DOHH2 (cell line): ENCODE measurements at regions not wholly inside any gene's neighbourhood (a gene's known extent, or its start where the extent isn't known, plus 50 kb on each side); places are given as distances from the start of the nearest gene placed in this dataset.

ENCODE experiments used
- H3F3A ChIP-seq: fragments of 200-600 bp; sonication (generic), shearing (Covaris generic); 2 replicates; pipeline ENCODE4 v1.6.0; 2016; ENCODE audit warnings: antibody characterized with exemption, mild to moderate bottlenecking; ENCODE audit not compliant: control insufficient read depth, insufficient read depth
- H3K27ac ChIP-seq: fragments of 200-600 bp; sonication (generic); 2 replicates; pipeline ENCODE4 v1.5.1; 2014; ENCODE audit warnings: low read depth, mild to moderate bottlenecking, low read length, moderate library complexity
- H3K27me3 ChIP-seq: fragments of 200-600 bp; sonication (generic); 2 replicates; pipeline ENCODE4 v1.6.1; 2014; ENCODE audit warnings: mild to moderate bottlenecking, low read length, mixed read lengths; ENCODE audit not compliant: control insufficient read depth
- H3K36me3 ChIP-seq: fragments of 200-600 bp; sonication (generic); 2 replicates; pipeline ENCODE4 v1.6.1; 2014; ENCODE audit warnings: mild to moderate bottlenecking, low read length, moderate library complexity, mixed read lengths; ENCODE audit not compliant: control insufficient read depth
- H3K4me1 ChIP-seq: fragments of 200-600 bp; sonication (generic); 2 replicates; pipeline ENCODE4 v1.6.1; 2014; ENCODE audit warnings: mild to moderate bottlenecking, low read length, mixed read lengths; ENCODE audit not compliant: control insufficient read depth
- H3K4me2 ChIP-seq: fragments of 200-600 bp; sonication (generic); 2 replicates; pipeline ENCODE4 v1.6.0; 2014; ENCODE audit warnings: mild to moderate bottlenecking, low read length, moderate library complexity
- H3K4me3 ChIP-seq: fragments of 200-600 bp; sonication (generic); 2 replicates; pipeline ENCODE4 v1.5.1; 2014; ENCODE audit warnings: mild to moderate bottlenecking, low read length, mixed read lengths
- H3K79me2 ChIP-seq: fragments of 200-600 bp; sonication (generic); 2 replicates; pipeline ENCODE4 v1.6.1; 2014; ENCODE audit warnings: mild to moderate bottlenecking, low read length, mixed read lengths; ENCODE audit not compliant: control insufficient read depth
- H3K9me2 ChIP-seq: fragments of 200-600 bp; sonication (generic); replicated peaks from 2 replicates; pipeline ENCODE4 v1.6.1; 2014; ENCODE audit warnings: mild to moderate bottlenecking, low read length, mixed read lengths; ENCODE audit not compliant: control insufficient read depth
- H3K9me3 ChIP-seq: fragments of 200-600 bp; sonication (generic); 2 replicates; pipeline ENCODE4 v1.6.1; 2014; ENCODE audit warnings: antibody characterized with exemption, low read length, mixed read lengths; ENCODE audit not compliant: control insufficient read depth, insufficient read depth
- H4K20me1 ChIP-seq: fragments of 200-600 bp; sonication (generic); 2 replicates; pipeline ENCODE4 v1.6.0; 2014; ENCODE audit warnings: low read depth, mild to moderate bottlenecking, antibody characterized with exemption, low read length, moderate library complexity; ENCODE audit not compliant: control insufficient read depth, insufficient read depth
- EZH2phosphoT487 ChIP-seq: fragments of 200-600 bp; sonication (generic); IDR thresholded peaks from 2 replicates; pipeline ENCODE4 v1.6.1; 2017; ENCODE audit warnings: borderline replicate concordance, mild to moderate bottlenecking, antibody characterized with exemption, low read length, moderate library complexity, mixed read lengths
- TF ChIP-seq, protein P1 (sequence below): fragments of 200-600 bp; sonication (generic); IDR thresholded peaks from one replicate; pipeline ENCODE4 v1.5.1; 2014; ENCODE audit warnings: antibody characterized with exemption, mild to moderate bottlenecking, low read depth, low read length; ENCODE audit not compliant: poor library complexity, severe bottlenecking

DNA sequence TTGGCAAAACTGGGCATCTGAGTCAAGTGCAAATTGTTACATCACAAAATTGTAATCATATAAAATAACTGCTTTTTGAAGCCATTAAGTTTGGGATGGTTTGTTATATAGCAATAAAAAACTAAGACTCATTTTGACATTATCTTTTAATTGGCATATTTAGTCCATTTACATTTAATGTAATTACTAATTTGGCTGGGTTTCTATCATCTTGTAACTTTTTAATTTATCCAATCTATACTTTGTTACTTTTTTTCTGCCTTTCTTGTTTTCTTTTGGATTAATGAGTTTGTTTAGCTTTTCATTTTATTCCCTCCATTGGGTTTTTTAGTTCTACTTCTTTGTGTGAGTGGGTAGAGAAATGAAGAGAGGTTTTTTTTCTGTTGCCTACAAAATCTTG is 76.3 kb downstream of the DRAM2 start:
- Histone ChIP-seq H3K9me2 (no peaks in the 10 kb centered on the region), H3K4me1 (peaks cover 13% of the 10 kb centered on the region), H4K20me1 (no peaks in the 10 kb centered on the region), H3K36me3 (no peaks in the 10 kb centered on the region), H3K4me3 (no peak overlapping the region), H3K4me2 (no peak overlapping the region), H3K79me2 (no peaks in the 10 kb centered on the region), H3K9me3 (peaks cover 21% of the 10 kb centered on the region; the same call in 1 of the 2 replicates), H3K27ac (no peak overlapping the region), H3F3A (no peaks in the 10 kb centered on the region), H3K27me3 (no peaks in the 10 kb centered on the region)
- TF ChIP-seq EZH2phosphoT487 = no peak
- TF ChIP-seq, protein P1, sequence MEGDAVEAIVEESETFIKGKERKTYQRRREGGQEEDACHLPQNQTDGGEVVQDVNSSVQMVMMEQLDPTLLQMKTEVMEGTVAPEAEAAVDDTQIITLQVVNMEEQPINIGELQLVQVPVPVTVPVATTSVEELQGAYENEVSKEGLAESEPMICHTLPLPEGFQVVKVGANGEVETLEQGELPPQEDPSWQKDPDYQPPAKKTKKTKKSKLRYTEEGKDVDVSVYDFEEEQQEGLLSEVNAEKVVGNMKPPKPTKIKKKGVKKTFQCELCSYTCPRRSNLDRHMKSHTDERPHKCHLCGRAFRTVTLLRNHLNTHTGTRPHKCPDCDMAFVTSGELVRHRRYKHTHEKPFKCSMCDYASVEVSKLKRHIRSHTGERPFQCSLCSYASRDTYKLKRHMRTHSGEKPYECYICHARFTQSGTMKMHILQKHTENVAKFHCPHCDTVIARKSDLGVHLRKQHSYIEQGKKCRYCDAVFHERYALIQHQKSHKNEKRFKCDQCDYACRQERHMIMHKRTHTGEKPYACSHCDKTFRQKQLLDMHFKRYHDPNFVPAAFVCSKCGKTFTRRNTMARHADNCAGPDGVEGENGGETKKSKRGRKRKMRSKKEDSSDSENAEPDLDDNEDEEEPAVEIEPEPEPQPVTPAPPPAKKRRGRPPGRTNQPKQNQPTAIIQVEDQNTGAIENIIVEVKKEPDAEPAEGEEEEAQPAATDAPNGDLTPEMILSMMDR = no peak

DNA sequence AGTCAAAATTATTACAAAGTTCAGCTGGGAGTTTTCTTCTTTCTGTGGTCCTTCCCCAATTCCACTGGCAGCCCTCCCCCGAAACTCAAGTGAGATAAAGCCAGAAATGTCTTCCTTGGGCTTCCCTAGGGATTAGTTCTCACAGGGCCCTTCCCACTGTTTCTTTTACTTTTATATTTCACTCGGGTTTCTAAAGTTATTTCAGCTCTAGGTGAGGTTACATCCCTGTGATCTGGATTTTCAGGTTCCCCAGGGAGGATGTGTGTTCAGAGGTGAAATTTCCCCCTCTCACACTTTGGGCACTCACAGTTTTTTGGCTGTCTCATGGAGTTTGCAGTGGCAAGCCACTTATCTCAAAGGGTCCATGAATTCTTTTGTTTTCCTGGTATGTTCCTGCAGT is 77.3 kb downstream of the DRAM2 start:
- Histone ChIP-seq H4K20me1 (no peaks in the 10 kb centered on the region), H3K79me2 (no peaks in the 10 kb centered on the region), H3K36me3 (no peaks in the 10 kb centered on the region), H3K9me2 (no peaks in the 10 kb centered on the region), H3K27ac (no peak overlapping the region), H3F3A (no peaks in the 10 kb centered on the region), H3K4me3 (no peak overlapping the region), H3K27me3 (no peaks in the 10 kb centered on the region), H3K4me2 (peak overlapping the region; percentile 9; the same call in 1 of the 2 replicates), H3K9me3 (peaks cover 21% of the 10 kb centered on the region; the same call in 1 of the 2 replicates), H3K4me1 (peaks cover 13% of the 10 kb centered on the region)
- TF ChIP-seq, protein P1 = no peak
- no peak for TF ChIP-seq EZH2phosphoT487

DNA sequence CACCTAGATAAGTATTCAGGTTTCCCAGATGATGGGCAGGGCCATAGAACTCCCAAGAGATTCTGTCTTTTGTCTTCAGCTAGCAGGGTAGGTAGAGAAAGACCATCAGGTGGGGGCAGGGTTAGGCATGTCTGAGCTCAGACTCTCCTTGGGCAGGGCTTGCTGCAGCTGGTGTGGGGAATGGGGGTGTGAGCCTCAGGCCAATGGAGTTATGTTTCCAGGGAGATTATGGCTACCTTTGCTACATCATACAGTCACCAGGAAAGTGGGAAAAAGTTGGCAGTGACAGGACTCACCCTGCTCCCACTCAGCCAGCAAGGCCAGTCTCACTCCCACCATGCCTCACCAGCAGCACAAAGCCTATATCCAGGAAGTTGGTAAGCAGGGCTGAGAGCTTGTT is 77.8 kb downstream of the DRAM2 start:
- TF ChIP-seq, protein P1 = no peak
- no peak for TF ChIP-seq EZH2phosphoT487
- H3K4me2 ChIP-seq = peak overlapping the region; percentile 9; the same call in 1 of the 2 replicates
- no peaks in the 10 kb centered on the region for H3K36me3 ChIP-seq

More for the DNA sequence above, 77.8 kb downstream of the DRAM2 start:
- H3K4me3 ChIP-seq = no peak overlapping the region
- no peaks in the 10 kb centered on the region for H3F3A ChIP-seq
- no peaks in the 10 kb centered on the region for H3K27me3 ChIP-seq
- H3K27ac ChIP-seq = no peak overlapping the region
- H4K20me1 ChIP-seq = no peaks in the 10 kb centered on the region
- H3K79me2 ChIP-seq = no peaks in the 10 kb centered on the region
- H3K9me2 ChIP-seq = no peaks in the 10 kb centered on the region
- peaks cover 13% of the 10 kb centered on the region for H3K4me1 ChIP-seq
- peaks cover 21% of the 10 kb centered on the region; the same call in 1 of the 2 replicates for H3K9me3 ChIP-seq
